Glutamatergic neuron (in vitro differentiated cells): ENCODE measurements at regions not wholly inside any gene's neighbourhood (a gene's known extent, or its start where the extent isn't known, plus 50 kb on each side); places are given as distances from the start of the nearest gene placed in this dataset.

Experiments
- DNase-seq: peaks from one replicate; pipeline ENCODE4 v3.0.0; 2022
- H3K27ac Mint-ChIP-seq: one replicate; pipeline ENCODE4 v1.8.0; 2020; ENCODE audit warnings: mild to moderate bottlenecking, mixed read lengths, inconsistent platforms; ENCODE audit not compliant: unreplicated experiment
- H3K27me3 Mint-ChIP-seq: one replicate; pipeline ENCODE4 v1.8.0; 2020; ENCODE audit warnings: mild to moderate bottlenecking, moderate library complexity, mixed read lengths, inconsistent platforms; ENCODE audit not compliant: unreplicated experiment
- H3K36me3 Mint-ChIP-seq: one replicate; pipeline ENCODE4 v1.8.0; 2020; ENCODE audit warnings: mild to moderate bottlenecking, mixed read lengths, inconsistent platforms; ENCODE audit not compliant: unreplicated experiment
- H3K4me1 Mint-ChIP-seq: one replicate; pipeline ENCODE4 v1.8.0; 2020; ENCODE audit warnings: mild to moderate bottlenecking, low read depth, mixed read lengths, inconsistent platforms; ENCODE audit not compliant: unreplicated experiment
- H3K4me3 Mint-ChIP-seq: one replicate; pipeline ENCODE4 v1.8.0; 2020; ENCODE audit warnings: mild to moderate bottlenecking, mixed read lengths, inconsistent platforms; ENCODE audit not compliant: unreplicated experiment
- H3K9me3 Mint-ChIP-seq: one replicate; pipeline ENCODE4 v1.8.0; 2020; ENCODE audit warnings: mild to moderate bottlenecking, moderate library complexity, mixed read lengths, inconsistent platforms; ENCODE audit not compliant: unreplicated experiment
- CTCF ChIP-seq: fragments of 200-600 bp; sonication (generic); IDR thresholded peaks from one replicate; pipeline ENCODE4 v1.5.0; 2021; ENCODE audit not compliant: partially characterized antibody, unreplicated experiment

- Mint-ChIP-seq H3K4me3 (no peak overlapping the region), H3K36me3 (no peaks in the 10 kb centered on the region), H3K27ac (no peak overlapping the region), H3K9me3 (peaks cover 6% of the 10 kb centered on the region), H3K27me3 (peaks cover 1% of the 10 kb centered on the region), H3K4me1 (peaks cover 2% of the 10 kb centered on the region)
- no peak for TF ChIP-seq CTCF
- DNase-seq: no peak
Observed at GRCh38 chr5:162301356-162301755, 233.8 kb downstream of the GABRG2 start.

GRCh38 chr5:162323466-162323865 is 255.9 kb downstream of the GABRG2 start:
- Mint-ChIP-seq H3K27ac (no peak overlapping the region), H3K9me3 (no peaks in the 10 kb centered on the region), H3K36me3 (peaks cover under 1% of the 10 kb centered on the region), H3K4me1 (no peaks in the 10 kb centered on the region), H3K4me3 (no peak overlapping the region), H3K27me3 (no peaks in the 10 kb centered on the region)
- TF ChIP-seq CTCF: no peak
- no peak for DNase-seq

GRCh38 chr5:162324328-162324727 is 256.8 kb downstream of the GABRG2 start:
- no peak overlapping the region for H3K4me3 Mint-ChIP-seq
- H3K9me3 Mint-ChIP-seq: no peaks in the 10 kb centered on the region
- H3K36me3 Mint-ChIP-seq: no peaks in the 10 kb centered on the region
- no peak for DNase-seq
- no peak for TF ChIP-seq CTCF
- H3K27ac Mint-ChIP-seq: no peak overlapping the region
- no peaks in the 10 kb centered on the region for H3K4me1 Mint-ChIP-seq
- peaks cover 2% of the 10 kb centered on the region for H3K27me3 Mint-ChIP-seq

GRCh38 chr5:162325143-162325727 is 257.7 kb downstream of the GABRG2 start:
- Mint-ChIP-seq H3K4me1 (no peaks in the 10 kb centered on the region), H3K4me3 (no peak overlapping the region), H3K9me3 (no peaks in the 10 kb centered on the region), H3K27ac (no peak overlapping the region), H3K27me3 (peaks cover 2% of the 10 kb centered on the region), H3K36me3 (no peaks in the 10 kb centered on the region)
- DNase-seq: no peak
- TF ChIP-seq CTCF: no peak

- H3K27me3 Mint-ChIP-seq: no peaks in the 10 kb centered on the region
- no peaks in the 10 kb centered on the region for H3K9me3 Mint-ChIP-seq
Observed at GRCh38 chr5:162334944-162335343, 267.4 kb downstream of the GABRG2 start.

More at GRCh38 chr5:162334944-162335343, 267.4 kb downstream of the GABRG2 start:
- TF ChIP-seq CTCF: no peak
- Mint-ChIP-seq H3K4me3 (no peak overlapping the region), H3K4me1 (no peaks in the 10 kb centered on the region), H3K36me3 (no peaks in the 10 kb centered on the region), H3K27ac (no peak overlapping the region)
- no peak for DNase-seq
